ENCODE measurements at regions not wholly inside any gene's neighbourhood (a gene's known extent, or its start where the extent isn't known, plus 50 kb on each side); places are given as distances from the start of the nearest gene placed in this dataset.
"Not testable (repeated sequence)": the region's sequence is repeated elsewhere in the genome, so short reads cannot be mapped to it uniquely, and the experiment has no call there.

DNA sequence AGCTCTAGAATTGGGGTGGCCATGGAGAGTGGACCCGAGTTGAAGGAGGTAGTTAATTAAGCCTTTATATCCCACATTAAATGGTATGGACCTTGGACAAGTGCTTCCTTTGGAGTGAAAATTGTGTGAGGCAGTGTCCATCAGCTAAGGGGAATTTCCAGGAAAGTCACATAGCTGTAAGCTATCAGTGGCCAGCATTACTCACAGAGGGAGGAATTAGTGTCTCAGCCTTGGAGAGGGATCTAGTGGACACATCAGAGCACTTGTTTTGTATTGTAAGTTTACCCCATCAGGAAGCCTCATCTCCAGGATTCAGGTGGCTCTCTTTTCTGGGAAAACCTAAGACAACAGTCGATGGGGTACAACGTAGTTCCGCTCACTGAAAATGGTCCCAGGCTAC, 416.7 kb downstream of the TFEC start:
- no peak for DNase-seq
- TF ChIP-seq, protein P1, sequence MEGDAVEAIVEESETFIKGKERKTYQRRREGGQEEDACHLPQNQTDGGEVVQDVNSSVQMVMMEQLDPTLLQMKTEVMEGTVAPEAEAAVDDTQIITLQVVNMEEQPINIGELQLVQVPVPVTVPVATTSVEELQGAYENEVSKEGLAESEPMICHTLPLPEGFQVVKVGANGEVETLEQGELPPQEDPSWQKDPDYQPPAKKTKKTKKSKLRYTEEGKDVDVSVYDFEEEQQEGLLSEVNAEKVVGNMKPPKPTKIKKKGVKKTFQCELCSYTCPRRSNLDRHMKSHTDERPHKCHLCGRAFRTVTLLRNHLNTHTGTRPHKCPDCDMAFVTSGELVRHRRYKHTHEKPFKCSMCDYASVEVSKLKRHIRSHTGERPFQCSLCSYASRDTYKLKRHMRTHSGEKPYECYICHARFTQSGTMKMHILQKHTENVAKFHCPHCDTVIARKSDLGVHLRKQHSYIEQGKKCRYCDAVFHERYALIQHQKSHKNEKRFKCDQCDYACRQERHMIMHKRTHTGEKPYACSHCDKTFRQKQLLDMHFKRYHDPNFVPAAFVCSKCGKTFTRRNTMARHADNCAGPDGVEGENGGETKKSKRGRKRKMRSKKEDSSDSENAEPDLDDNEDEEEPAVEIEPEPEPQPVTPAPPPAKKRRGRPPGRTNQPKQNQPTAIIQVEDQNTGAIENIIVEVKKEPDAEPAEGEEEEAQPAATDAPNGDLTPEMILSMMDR (IDR thresholded peaks at IDR 0.05) = no peak
- Histone ChIP-seq H3K27ac (no peak overlapping the region), H3K36me3 (ENCODE audit: insufficient read depth in 1 of 2, low read depth in 1 of 2) (no peaks in the 10 kb centered on the region), H3K27me3 (ENCODE audit: insufficient read depth in 3 of 3, low read length in 2 of 3) (no peaks in the 10 kb centered on the region), H3K4me3 (no peak overlapping the region), H3K9me3 (no peaks in the 10 kb centered on the region), H3K4me1 (no peaks in the 10 kb centered on the region)
- 92 to 98% (median 93%) methylated on average over 4 of the region's 4 CpGs for WGBS, 3 donors
- no peak for ATAC-seq
- intact Hi-C loops (cut with DNase I) = no loop called here

DNA sequence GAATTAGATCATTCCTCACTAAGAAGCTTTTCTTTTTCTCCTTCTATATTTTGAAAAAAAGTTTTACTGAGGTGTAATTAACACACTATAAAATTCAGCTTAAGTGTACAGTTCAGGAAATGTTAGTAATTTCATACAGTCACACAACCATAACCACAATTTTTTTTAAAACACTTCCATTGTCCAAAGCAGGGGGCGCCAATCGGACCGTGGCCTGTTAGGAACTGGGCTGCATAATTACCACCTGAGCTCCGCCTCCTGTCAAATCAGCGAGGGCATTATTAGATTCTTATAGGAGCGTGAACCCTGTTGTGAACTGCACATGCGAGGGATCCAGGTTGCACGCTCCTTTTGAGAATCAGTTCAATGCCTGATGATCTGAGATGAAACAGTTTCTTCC, 427.1 kb downstream of the TFEC start:
- intact Hi-C loops (cut with DNase I) = no loop called here
- WGBS, 3 donors = 88 to 95% (median 94%) methylated on average over 8 of the region's 8 CpGs
- DNase-seq = no peak
- no peaks in the 10 kb centered on the region for H3K27me3 ChIP-seq (ENCODE audit: insufficient read depth in 3 of 3, low read length in 2 of 3)
- no peak for ATAC-seq
- TF ChIP-seq, protein P1 (IDR thresholded peaks at IDR 0.05) = no peak
- H3K4me3 ChIP-seq = no peak overlapping the region
- no peaks in the 10 kb centered on the region for H3K36me3 ChIP-seq (ENCODE audit: insufficient read depth in 1 of 2, low read depth in 1 of 2)
- H3K4me1 ChIP-seq = no peaks in the 10 kb centered on the region
- no peaks in the 10 kb centered on the region for H3K9me3 ChIP-seq
- no peak overlapping the region for H3K27ac ChIP-seq

DNA sequence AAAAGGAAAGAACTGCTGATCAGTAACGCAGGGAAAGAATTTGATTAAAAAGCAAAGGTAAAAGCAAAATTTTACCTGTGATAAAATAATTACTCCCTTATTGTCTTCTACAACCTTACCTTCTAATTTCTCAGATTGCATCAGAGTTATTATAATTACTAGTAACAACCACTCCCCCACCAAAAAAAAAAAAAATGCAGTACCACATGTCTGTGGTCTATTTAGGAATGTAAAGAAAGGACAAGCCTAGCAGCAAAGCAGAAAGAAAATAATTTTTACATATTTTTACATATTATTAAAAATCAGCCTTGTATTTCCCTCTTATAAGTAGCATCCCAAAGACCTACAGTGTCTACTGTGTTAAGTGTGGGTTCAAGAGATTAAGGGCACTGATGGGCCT, 430.4 kb downstream of the TFEC start:
- WGBS, 3 donors = 93 to 99% (median 93%) methylated on average over 1 of the region's 1 CpG
- no peak for ATAC-seq

DNA sequence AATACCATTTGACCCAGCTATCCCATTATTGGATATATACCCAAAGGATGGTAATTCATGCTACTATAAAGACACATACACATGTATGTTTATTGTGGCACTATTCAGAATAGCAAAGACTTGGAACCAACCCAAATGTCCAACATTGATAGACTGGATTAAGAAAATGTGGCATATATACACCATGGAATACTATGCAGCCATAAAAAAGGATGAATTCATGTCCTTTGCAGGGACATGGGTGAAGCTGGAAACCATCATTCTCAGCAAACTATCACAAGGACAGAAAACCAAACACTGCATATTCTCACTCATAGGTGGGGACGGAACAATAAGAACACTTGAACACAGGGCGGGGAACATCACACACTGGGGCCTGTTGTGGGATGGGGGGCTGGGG, 431.4 kb downstream of the TFEC start:
- H3K9me3 ChIP-seq; H3K4me3 ChIP-seq; H3K27ac ChIP-seq; intact Hi-C loops (cut with DNase I); H3K4me1 ChIP-seq; DNase-seq; H3K27me3 ChIP-seq (ENCODE audit: insufficient read depth in 3 of 3, low read length in 2 of 3); ATAC-seq; H3K36me3 ChIP-seq (ENCODE audit: insufficient read depth in 1 of 2, low read depth in 1 of 2): not testable (repeated sequence)
- WGBS, 3 donors = 90 to 98% (median 96%) methylated on average over 2 of the region's 2 CpGs

More for the DNA sequence above, 430.4 kb downstream of the TFEC start:
- no peak overlapping the region for H3K27ac ChIP-seq
- H3K4me1 ChIP-seq = no peaks in the 10 kb centered on the region
- intact Hi-C loops (cut with DNase I) = no loop called here
- DNase-seq = no peak
- no peaks in the 10 kb centered on the region for H3K27me3 ChIP-seq (ENCODE audit: insufficient read depth in 3 of 3, low read length in 2 of 3)
- H3K9me3 ChIP-seq = no peaks in the 10 kb centered on the region
- H3K36me3 ChIP-seq (ENCODE audit: insufficient read depth in 1 of 2, low read depth in 1 of 2) = no peaks in the 10 kb centered on the region
- H3K4me3 ChIP-seq = no peak overlapping the region
- TF ChIP-seq, protein P1 (IDR thresholded peaks at IDR 0.05) = no peak

DNA sequence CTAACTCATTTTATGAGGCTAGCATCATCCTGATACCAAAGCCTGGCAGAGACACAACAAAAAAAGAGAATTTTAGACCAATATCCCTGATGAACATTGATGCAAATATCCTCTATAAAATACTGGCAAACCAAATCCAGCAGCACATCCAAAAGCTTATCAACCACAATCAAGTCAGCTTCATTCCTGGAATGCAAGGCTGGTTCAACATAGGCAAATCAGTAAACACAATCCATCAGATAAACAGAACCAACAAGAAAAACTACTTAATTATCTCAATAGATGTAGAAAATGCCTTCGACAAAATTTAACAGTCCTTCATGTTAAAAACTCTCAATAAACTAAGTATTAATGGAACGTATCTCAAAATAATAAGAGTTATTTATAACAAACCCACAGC, 433.3 kb downstream of the TFEC start:
- H3K9me3 ChIP-seq; H3K36me3 ChIP-seq (ENCODE audit: insufficient read depth in 1 of 2, low read depth in 1 of 2); intact Hi-C loops (cut with DNase I); H3K27me3 ChIP-seq (ENCODE audit: insufficient read depth in 3 of 3, low read length in 2 of 3); H3K4me3 ChIP-seq; H3K4me1 ChIP-seq; ATAC-seq; DNase-seq; H3K27ac ChIP-seq: not testable (repeated sequence)
- 92 to 94% (median 94%) methylated on average over 2 of the region's 2 CpGs for WGBS, 3 donors

DNA sequence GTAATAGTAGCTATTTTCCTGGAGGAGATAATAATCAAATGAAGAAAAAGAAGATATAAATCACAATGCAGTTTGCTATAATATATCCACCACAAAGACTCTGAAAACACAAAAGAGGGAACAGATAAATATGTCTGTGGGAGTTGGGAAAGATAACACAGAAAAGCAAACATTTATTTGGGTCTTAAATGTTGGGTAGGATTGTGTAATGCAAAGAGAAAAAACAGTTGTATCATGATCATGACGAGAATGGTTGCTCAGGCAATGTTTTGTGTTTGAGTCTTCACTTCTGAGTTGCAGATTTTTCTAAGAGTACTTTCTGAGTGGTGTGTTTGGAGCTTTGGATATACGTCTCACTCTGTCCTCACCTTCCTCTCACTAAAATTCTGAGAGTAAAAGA, 437.5 kb downstream of the TFEC start:
- no peak for ATAC-seq
- no peak overlapping the region for H3K27ac ChIP-seq
- TF ChIP-seq, protein P1 (IDR thresholded peaks at IDR 0.05) = no peak
- H3K9me3 ChIP-seq = no peaks in the 10 kb centered on the region
- no peaks in the 10 kb centered on the region for H3K27me3 ChIP-seq (ENCODE audit: insufficient read depth in 3 of 3, low read length in 2 of 3)
- H3K4me1 ChIP-seq = no peaks in the 10 kb centered on the region
- no peak for DNase-seq
- intact Hi-C loops (cut with DNase I) = no loop called here
- no peak overlapping the region for H3K4me3 ChIP-seq
- WGBS, 3 donors = 72 to 85% (median 75%) methylated on average over 2 of the region's 2 CpGs
- H3K36me3 ChIP-seq (ENCODE audit: insufficient read depth in 1 of 2, low read depth in 1 of 2) = no peaks in the 10 kb centered on the region
